WTC11 (cell line): ENCODE measurements at regions not wholly inside any gene's neighbourhood (a gene's known extent, or its start where the extent isn't known, plus 50 kb on each side); places are given as distances from the start of the nearest gene placed in this dataset.

Experiments used
- ATAC-seq: fragments of 200-7000 bp; cut with Tn5 transposase; 2 replicates; pipeline ENCODE4 v1.10.0; 2021; ENCODE audit warnings: mild to moderate bottlenecking, moderate library complexity
- CTCF ChIA-PET: fragments of 300-600 bp; sonication (Branson Sonifier 250); formaldehyde crosslinking; loops from one replicate; lab custom pipeline; 2021; ENCODE audit warnings: antibody characterized with exemption; lab: Charles Lee
- POLR2A ChIA-PET: fragments of 350-600 bp; sonication (Branson Sonifier 250); formaldehyde crosslinking; loops from one replicate; lab custom pipeline; 2021; ENCODE audit warnings: antibody characterized with exemption; lab: Charles Lee
- DNase-seq: peaks from one replicate; pipeline ENCODE4 v3.0.0; 2021; ENCODE audit warnings: low spot score
- H3K27ac Mint-ChIP-seq: 2 replicates; pipeline ENCODE4 v1.8.0; 2021; ENCODE audit warnings: mixed read lengths
- H3K27me3 Mint-ChIP-seq: 2 replicates; pipeline ENCODE4 v1.8.0; 2021; ENCODE audit warnings: low read depth, mild to moderate bottlenecking, moderate library complexity, mixed read lengths
- H3K36me3 Mint-ChIP-seq: 2 replicates; pipeline ENCODE4 v1.8.0; 2021; ENCODE audit warnings: mixed read lengths
- H3K4me1 Mint-ChIP-seq: 2 replicates; pipeline ENCODE4 v1.8.0; 2022; ENCODE audit warnings: mixed read lengths
- H3K4me3 Mint-ChIP-seq: 2 replicates; pipeline ENCODE4 v1.8.0; 2021; ENCODE audit warnings: mild to moderate bottlenecking, moderate library complexity, mixed read lengths
- H3K9me3 Mint-ChIP-seq: 2 replicates; pipeline ENCODE4 v1.8.0; 2021; ENCODE audit warnings: mixed read lengths
- ARID4B ChIP-seq: sonication (generic); formaldehyde crosslinking; IDR thresholded peaks from 2 replicates; pipeline ENCODE4 v1.8.0; 2023; ENCODE audit warnings: missing genetic modification reagents, mild to moderate bottlenecking, borderline replicate concordance
- ATF2 ChIP-seq: sonication (generic); formaldehyde crosslinking; IDR thresholded peaks from 2 replicates; pipeline ENCODE4 v1.8.1; 2022; ENCODE audit warnings: low read depth, missing genetic modification reagents, borderline replicate concordance
- E2F4 ChIP-seq: sonication (generic); formaldehyde crosslinking; IDR thresholded peaks from 2 replicates; pipeline ENCODE4 v1.8.1; 2022; ENCODE audit warnings: low read depth, mild to moderate bottlenecking, moderate library complexity, missing genetic modification reagents, borderline replicate concordance
- ESRRA ChIP-seq: sonication (generic); formaldehyde crosslinking; IDR thresholded peaks from 2 replicates; pipeline ENCODE4 v1.8.1; 2022; ENCODE audit warnings: mild to moderate bottlenecking, missing genetic modification reagents, borderline replicate concordance
- GABPB1 ChIP-seq: sonication (generic); formaldehyde crosslinking; IDR thresholded peaks from 2 replicates; pipeline ENCODE4 v1.8.1; 2023; ENCODE audit warnings: mild to moderate bottlenecking, missing genetic modification reagents
- MLX ChIP-seq: sonication (generic); formaldehyde crosslinking; IDR thresholded peaks from 2 replicates; pipeline ENCODE4 v1.8.1; 2023; ENCODE audit warnings: mild to moderate bottlenecking, missing genetic modification reagents, moderate library complexity
- NFYB ChIP-seq: sonication (generic); formaldehyde crosslinking; conservative IDR thresholded peaks from 2 replicates; pipeline ENCODE4 v1.8.0; 2022; ENCODE audit warnings: low read depth, missing genetic modification reagents
- NR1H2 ChIP-seq: sonication (generic); formaldehyde crosslinking; IDR thresholded peaks from 2 replicates; pipeline ENCODE4 v1.9.0; 2021; ENCODE audit warnings: mild to moderate bottlenecking, moderate library complexity, missing genetic modification reagents
- PRDM15 ChIP-seq: sonication (generic); formaldehyde crosslinking; IDR thresholded peaks from 2 replicates; pipeline ENCODE4 v1.8.0; 2022; ENCODE audit warnings: missing genetic modification reagents
- PREB ChIP-seq: sonication (generic); formaldehyde crosslinking; IDR thresholded peaks from 2 replicates; pipeline ENCODE4 v1.8.1; 2022; ENCODE audit warnings: mild to moderate bottlenecking, missing genetic modification reagents, moderate library complexity, borderline replicate concordance
- TCF7 ChIP-seq: sonication (generic); formaldehyde crosslinking; IDR thresholded peaks from 2 replicates; pipeline ENCODE4 v1.8.0; 2022; ENCODE audit warnings: mild to moderate bottlenecking, low read depth, missing genetic modification reagents, moderate library complexity
- ZNF138 ChIP-seq: sonication (generic); formaldehyde crosslinking; conservative IDR thresholded peaks from 2 replicates; pipeline ENCODE4 v1.8.1; 2022; ENCODE audit warnings: mild to moderate bottlenecking, moderate library complexity, missing genetic modification reagents
- ZNF232 ChIP-seq: sonication (generic); formaldehyde crosslinking; IDR thresholded peaks from 2 replicates; pipeline ENCODE4 v1.8.0; 2022; ENCODE audit warnings: mild to moderate bottlenecking, missing genetic modification reagents
- ZNF425 ChIP-seq: fragments of 250-450 bp; sonication (Bioruptor Pico); conservative IDR thresholded peaks from 2 replicates; pipeline ENCODE4 v1.9.0; 2021; ENCODE audit warnings: mild to moderate bottlenecking

GRCh38 chr17:22703786-22704441 is 1011.6 kb downstream of the KCNJ18 start:
- POLR2A ChIA-PET, result no interaction called here
- CTCF ChIA-PET, result no interaction called here

GRCh38 chr17:22704674-22705073 is 1012.4 kb downstream of the KCNJ18 start:
- ATAC-seq (no peak), DNase-seq (no peak)
- Mint-ChIP-seq H3K9me3 (peaks cover 71% of the 10 kb centered on the region), H3K27ac (no peak overlapping the region), H3K27me3 (peaks cover 11% of the 10 kb centered on the region), H3K4me1 (no peaks in the 10 kb centered on the region), H3K36me3 (peaks cover 61% of the 10 kb centered on the region), H3K4me3 (no peak overlapping the region)
- POLR2A ChIA-PET, result no interaction called here
- no peak for TF ChIP-seq PREB (CRISPR knock-in tag)
- CTCF ChIA-PET, result no interaction called here

More at GRCh38 chr17:22703786-22704441, 1011.6 kb downstream of the KCNJ18 start:
- no peaks in the 10 kb centered on the region for H3K4me1 Mint-ChIP-seq
- no peak overlapping the region for H3K27ac Mint-ChIP-seq
- ATAC-seq (no peak), DNase-seq (no peak)
- H3K4me3 Mint-ChIP-seq, result no peak overlapping the region
- H3K9me3 Mint-ChIP-seq, result peaks cover 68% of the 10 kb centered on the region
- peaks cover 4% of the 10 kb centered on the region for H3K27me3 Mint-ChIP-seq
- TF ChIP-seq MLX, result no peak
- TF ChIP-seq PREB (CRISPR knock-in tag), result no peak
- TF ChIP-seq ZNF232 (CRISPR knock-in tag), result no peak
- no peak for TF ChIP-seq GABPB1
- TF ChIP-seq ARID4B (CRISPR knock-in tag), result no peak
- TF ChIP-seq TCF7, result no peak
- no peak for TF ChIP-seq ATF2 (CRISPR knock-in tag)
- TF ChIP-seq ESRRA (CRISPR knock-in tag), result no peak
- no peak for TF ChIP-seq ZNF138
- TF ChIP-seq NFYB (CRISPR knock-in tag), result no peak
- peaks cover 57% of the 10 kb centered on the region for H3K36me3 Mint-ChIP-seq

GRCh38 chr17:22707626-22708025 is 1015.3 kb downstream of the KCNJ18 start:
- peaks cover 76% of the 10 kb centered on the region for H3K9me3 Mint-ChIP-seq
- ChIA-PET POLR2A (no interaction called here), CTCF (no interaction called here)
- peaks cover 68% of the 10 kb centered on the region for H3K36me3 Mint-ChIP-seq
- H3K27me3 Mint-ChIP-seq, result peaks cover 18% of the 10 kb centered on the region
- no peak overlapping the region for H3K27ac Mint-ChIP-seq
- no peak for ATAC-seq
- no peak for DNase-seq
- H3K4me1 Mint-ChIP-seq, result no peaks in the 10 kb centered on the region
- no peak overlapping the region for H3K4me3 Mint-ChIP-seq
- TF ChIP-seq ZNF425 (no peak), E2F4 (CRISPR knock-in tag) (no peak), NR1H2 (CRISPR knock-in tag) (no peak), PRDM15 (CRISPR knock-in tag) (no peak)
